GM12878 (cell line): ENCODE measurements at regions not wholly inside any gene's neighbourhood (a gene's known extent, or its start where the extent isn't known, plus 50 kb on each side); places are given as distances from the start of the nearest gene placed in this dataset.

Experiments used
- ATAC-seq: fragments of 200-7000 bp; cut with Tn5 transposase; 3 replicates; pipeline ENCODE4 v1.9.1; 2020; ENCODE audit warnings: mild to moderate bottlenecking, moderate library complexity
- BruUV-seq: library from RNA; stranded (reverse); fragments of 400-500 nt; replicated peaks from 2 replicates; lab custom pipeline; 2021; lab: Mats Ljungman, UMichigan
- CTCF ChIA-PET: fragments of 300-600 bp; sonication (Branson Sonifier 250); formaldehyde crosslinking; extraction: SDS; loops from one replicate; lab custom pipeline; 2021; ENCODE audit warnings: inconsistent platforms; lab: Yijun Ruan, JAX
- POLR2A ChIA-PET: fragments of 350-600 bp; formaldehyde crosslinking; extraction: SDS; loops from one replicate; lab custom pipeline; 2021; ENCODE audit warnings: inconsistent platforms; lab: Charles Lee
- RAD21 ChIA-PET: fragments of 300-600 bp; sonication (Branson Sonifier 250); formaldehyde crosslinking; loops from one replicate; lab custom pipeline; 2023; ENCODE audit warnings: antibody characterized with exemption; ENCODE audit not compliant: unreplicated experiment; lab: Charles Lee
- SMC1A ChIA-PET: fragments of 300-600 bp; sonication (Branson Sonifier 250); formaldehyde crosslinking; loops from one replicate; lab custom pipeline; 2023; ENCODE audit not compliant: unreplicated experiment, uncharacterized antibody; lab: Charles Lee
- DNase-seq: peaks from one replicate; pipeline ENCODE4 v3.0.0-alpha.2; 2011; ENCODE audit warnings: low read depth, low spot score
- FAIRE-seq: peaks from 3 replicates; lab custom pipeline; 2011; peaks lifted over from hg19 to GRCh38; lab: Jason Lieb, UNC
- H2AFZ ChIP-seq: 2 replicates; pipeline ENCODE4 v1.6.0; 2011; ENCODE audit warnings: low read depth, low read length, control low read depth; ENCODE audit not compliant: control insufficient read depth
- H3K27ac ChIP-seq: 2 replicates; pipeline ENCODE4 v1.5.1; 2011; ENCODE audit warnings: control low read depth; ENCODE audit not compliant: control insufficient read depth, insufficient read depth
- H3K27me3 ChIP-seq, 2 experiments: replicated peaks in 1 of 2; 2 replicates each; pipeline versions ENCODE4 v1.6.0 to v1.6.1; 2011; ENCODE audit warnings: low read length in 1 of 2; ENCODE audit not compliant: control insufficient read depth in 2 of 2, insufficient read depth in 2 of 2
- H3K36me3 ChIP-seq, 2 experiments: 2 replicates each; pipeline ENCODE4 v1.5.1; 2011; ENCODE audit warnings: low read length in 1 of 2; ENCODE audit not compliant: control insufficient read depth in 2 of 2, insufficient read depth in 2 of 2
- H3K4me1 ChIP-seq: 2 replicates; pipeline ENCODE4 v1.6.1; 2011; ENCODE audit warnings: mild to moderate bottlenecking, low read length, moderate library complexity, mixed read lengths; ENCODE audit not compliant: control insufficient read depth, insufficient read depth
- H3K4me2 ChIP-seq: 2 replicates; pipeline ENCODE4 v1.6.0; 2011; ENCODE audit warnings: control low read depth; ENCODE audit not compliant: control insufficient read depth, insufficient read depth
- H3K4me3 ChIP-seq: fragments of 200-600 bp; sonication (generic); 2 replicates; pipeline ENCODE4 v1.5.1; 2016
- H3K79me2 ChIP-seq: 2 replicates; pipeline ENCODE4 v1.6.0; 2011; ENCODE audit warnings: low read length; ENCODE audit not compliant: control insufficient read depth, insufficient read depth
- H3K9ac ChIP-seq: 2 replicates; pipeline ENCODE4 v1.8.0; 2011; ENCODE audit warnings: low read length, control low read depth, mixed read lengths; ENCODE audit not compliant: control insufficient read depth, insufficient read depth
- H3K9me3 ChIP-seq: replicated peaks from 3 replicates; pipeline ENCODE4 v1.5.1; 2011; ENCODE audit warnings: mild to moderate bottlenecking, low read length; ENCODE audit not compliant: control insufficient read depth, insufficient read depth
- H4K20me1 ChIP-seq: 2 replicates; pipeline ENCODE4 v1.6.0; 2011; ENCODE audit not compliant: control insufficient read depth, insufficient read depth
- KAT2A ChIP-seq: conservative IDR thresholded peaks from 2 replicates; pipeline ENCODE4 v1.6.1; 2011; ENCODE audit warnings: low read depth, low read length; ENCODE audit not compliant: control insufficient read depth
- KDM1A ChIP-seq: fragments of 200-600 bp; sonication (generic); IDR thresholded peaks from 2 replicates; pipeline ENCODE4 v1.6.1; 2016; ENCODE audit warnings: borderline replicate concordance
- POU2F2 ChIP-seq: IDR thresholded peaks from 3 replicates; pipeline ENCODE4 v1.6.1; 2011; ENCODE audit warnings: low read depth, mild to moderate bottlenecking, low read length, borderline replicate concordance
- RAD21 ChIP-seq: IDR thresholded peaks from 2 replicates; pipeline ENCODE4 v1.6.1; 2011; ENCODE audit warnings: mild to moderate bottlenecking, low read depth, low read length, moderate library complexity; ENCODE audit not compliant: insufficient read depth
- SMAD5 ChIP-seq: IDR thresholded peaks from 2 replicates; pipeline ENCODE4 v1.6.1; 2016; ENCODE audit warnings: antibody characterized with exemption, low read depth
- SP1 ChIP-seq: IDR thresholded peaks from one replicate; pipeline ENCODE4 v1.6.1; 2011; ENCODE audit warnings: low read depth, low read length
- SREBF2 ChIP-seq: IDR thresholded peaks from 2 replicates; pipeline ENCODE4 v1.6.1; 2012; ENCODE audit warnings: mild to moderate bottlenecking, low read length
- SRF ChIP-seq, 2 experiments: IDR thresholded peaks; 2 replicates each; pipeline ENCODE4 v1.6.1; 2011; ENCODE audit warnings: low read depth in 2 of 2, low read length in 2 of 2, mild to moderate bottlenecking in 1 of 2, moderate library complexity in 1 of 2
- STAT3 ChIP-seq: IDR thresholded peaks from 2 replicates; pipeline ENCODE4 v1.6.1; 2011; ENCODE audit warnings: low read depth, low read length, improper control_type of control experiment
- TCF3 ChIP-seq: IDR thresholded peaks from 2 replicates; pipeline ENCODE4 v1.6.1; 2012; ENCODE audit warnings: low read depth, mild to moderate bottlenecking, low read length, borderline replicate concordance; ENCODE audit not compliant: insufficient read depth
- USF1 ChIP-seq: IDR thresholded peaks from 2 replicates; pipeline ENCODE4 v1.6.1; 2011; ENCODE audit warnings: borderline replicate concordance, low read depth, mild to moderate bottlenecking, moderate library complexity, mixed read lengths, low read length; ENCODE audit not compliant: insufficient read depth; ENCODE audit errors: extremely low read length
- WRNIP1 ChIP-seq: IDR thresholded peaks from 2 replicates; pipeline ENCODE4 v1.6.1; 2011; ENCODE audit warnings: low read depth, low read length, improper control_type of control experiment, borderline replicate concordance
- ZNF207 ChIP-seq: fragments of 450-650 bp; IDR thresholded peaks from 2 replicates; pipeline ENCODE4 v1.6.1; 2014; ENCODE audit warnings: antibody characterized with exemption, mild to moderate bottlenecking, borderline replicate concordance
- WGBS: methylation state at CpG from one replicate; pipeline ENCODE4 v1.1.6; 2016; ENCODE audit warnings: low lambda C conversion rate; ENCODE audit not compliant: insufficient replicate concordance, insufficient coverage; ENCODE audit errors: missing lambda C conversion rate; 5-methylcytosine and 5-hydroxymethylcytosine counted together
- in situ Hi-C: fragments of 300-500 bp; cut with MboI; formaldehyde crosslinking; loops from 9 replicates; pipeline ENCODE4 v1.14.3; 2018; ENCODE audit warnings: mixed read lengths
- intact Hi-C: fragments of 100-400 bp; cut with micrococcal nuclease; formaldehyde crosslinking; loops from one replicate; pipeline ENCODE4 v1.14.2; 2022; ENCODE audit not compliant: unreplicated experiment
- TF ChIP-seq, protein P1 (sequence below): fragments of 450-650 bp; IDR thresholded peaks from 2 replicates; pipeline ENCODE4 v1.6.1; 2017; ENCODE audit warnings: low read depth, mild to moderate bottlenecking, moderate library complexity
- TF ChIP-seq, protein P2 (sequence below): fragments of 450-650 bp; IDR thresholded peaks from 2 replicates; pipeline ENCODE4 v1.6.1; 2018; ENCODE audit warnings: borderline replicate concordance, mild to moderate bottlenecking; ENCODE audit not compliant: partially characterized antibody
- TF ChIP-seq, protein P3 (sequence below): fragments of 450-650 bp; IDR thresholded peaks from 2 replicates; pipeline ENCODE4 v1.6.1; 2017; ENCODE audit warnings: mild to moderate bottlenecking, moderate library complexity

GRCh38 chr7:153385502-153385901, 626.0 kb downstream of the ACTR3B start:
- no peak overlapping the region for H2AFZ ChIP-seq
- no peaks in the 10 kb centered on the region for H4K20me1 ChIP-seq
- BruUV-seq, result no TSS peak
- intact Hi-C loops (loop anchor here (10.0 kb wide), 1 partner anchor 1359 kb away; no protein-coding TSS in a partner anchor), in situ Hi-C loops (no loop called here)
- ChIA-PET POLR2A (no interaction called here), SMC1A (no interaction called here), CTCF (no interaction called here), RAD21 (no interaction called here)
- no peaks in the 10 kb centered on the region for H3K9me3 ChIP-seq
- FAIRE-seq (no peak), DNase-seq (no peak), ATAC-seq (no peak)
- no peaks in the 10 kb centered on the region for H3K4me1 ChIP-seq
- H3K27me3 ChIP-seq, result no peaks in the 10 kb centered on the region
- WGBS, result 0% methylated on average over 2 of the region's 2 CpGs
- H3K4me3 ChIP-seq, result no peak overlapping the region
- no peak overlapping the region for H3K27ac ChIP-seq
- no peaks in the 10 kb centered on the region for H3K36me3 ChIP-seq
- H3K4me2 ChIP-seq, result no peak overlapping the region
- H3K79me2 ChIP-seq, result no peaks in the 10 kb centered on the region
- H3K9ac ChIP-seq, result no peak overlapping the region
- TF ChIP-seq POU2F2 (no peak), STAT3 (no peak), SMAD5 (no peak), TCF3 (no peak), KAT2A (no peak), WRNIP1 (no peak), KDM1A (no peak), USF1 (no peak), ZNF207 (no peak), SRF (IDR thresholded peaks at IDR 0.05; ENCODE audit: low read depth in 2 of 2, low read length in 2 of 2) (no peak), SP1 (no peak), RAD21 (no peak), SREBF2 (no peak)
- TF ChIP-seq, protein P1, sequence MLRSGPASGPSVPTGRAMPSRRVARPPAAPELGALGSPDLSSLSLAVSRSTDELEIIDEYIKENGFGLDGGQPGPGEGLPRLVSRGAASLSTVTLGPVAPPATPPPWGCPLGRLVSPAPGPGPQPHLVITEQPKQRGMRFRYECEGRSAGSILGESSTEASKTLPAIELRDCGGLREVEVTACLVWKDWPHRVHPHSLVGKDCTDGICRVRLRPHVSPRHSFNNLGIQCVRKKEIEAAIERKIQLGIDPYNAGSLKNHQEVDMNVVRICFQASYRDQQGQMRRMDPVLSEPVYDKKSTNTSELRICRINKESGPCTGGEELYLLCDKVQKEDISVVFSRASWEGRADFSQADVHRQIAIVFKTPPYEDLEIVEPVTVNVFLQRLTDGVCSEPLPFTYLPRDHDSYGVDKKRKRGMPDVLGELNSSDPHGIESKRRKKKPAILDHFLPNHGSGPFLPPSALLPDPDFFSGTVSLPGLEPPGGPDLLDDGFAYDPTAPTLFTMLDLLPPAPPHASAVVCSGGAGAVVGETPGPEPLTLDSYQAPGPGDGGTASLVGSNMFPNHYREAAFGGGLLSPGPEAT, result no peak
- TF ChIP-seq, protein P2, sequence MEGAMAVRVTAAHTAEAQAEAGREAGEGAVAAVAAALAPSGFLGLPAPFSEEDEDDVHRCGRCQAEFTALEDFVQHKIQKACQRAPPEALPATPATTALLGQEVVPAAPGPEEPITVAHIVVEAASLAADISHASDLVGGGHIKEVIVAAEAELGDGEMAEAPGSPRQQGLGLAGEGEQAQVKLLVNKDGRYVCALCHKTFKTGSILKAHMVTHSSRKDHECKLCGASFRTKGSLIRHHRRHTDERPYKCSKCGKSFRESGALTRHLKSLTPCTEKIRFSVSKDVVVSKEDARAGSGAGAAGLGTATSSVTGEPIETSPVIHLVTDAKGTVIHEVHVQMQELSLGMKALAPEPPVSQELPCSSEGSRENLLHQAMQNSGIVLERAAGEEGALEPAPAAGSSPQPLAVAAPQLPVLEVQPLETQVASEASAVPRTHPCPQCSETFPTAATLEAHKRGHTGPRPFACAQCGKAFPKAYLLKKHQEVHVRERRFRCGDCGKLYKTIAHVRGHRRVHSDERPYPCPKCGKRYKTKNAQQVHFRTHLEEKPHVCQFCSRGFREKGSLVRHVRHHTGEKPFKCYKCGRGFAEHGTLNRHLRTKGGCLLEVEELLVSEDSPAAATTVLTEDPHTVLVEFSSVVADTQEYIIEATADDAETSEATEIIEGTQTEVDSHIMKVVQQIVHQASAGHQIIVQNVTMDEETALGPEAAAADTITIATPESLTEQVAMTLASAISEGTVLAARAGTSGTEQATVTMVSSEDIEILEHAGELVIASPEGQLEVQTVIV, result no peak
- TF ChIP-seq, protein P3, sequence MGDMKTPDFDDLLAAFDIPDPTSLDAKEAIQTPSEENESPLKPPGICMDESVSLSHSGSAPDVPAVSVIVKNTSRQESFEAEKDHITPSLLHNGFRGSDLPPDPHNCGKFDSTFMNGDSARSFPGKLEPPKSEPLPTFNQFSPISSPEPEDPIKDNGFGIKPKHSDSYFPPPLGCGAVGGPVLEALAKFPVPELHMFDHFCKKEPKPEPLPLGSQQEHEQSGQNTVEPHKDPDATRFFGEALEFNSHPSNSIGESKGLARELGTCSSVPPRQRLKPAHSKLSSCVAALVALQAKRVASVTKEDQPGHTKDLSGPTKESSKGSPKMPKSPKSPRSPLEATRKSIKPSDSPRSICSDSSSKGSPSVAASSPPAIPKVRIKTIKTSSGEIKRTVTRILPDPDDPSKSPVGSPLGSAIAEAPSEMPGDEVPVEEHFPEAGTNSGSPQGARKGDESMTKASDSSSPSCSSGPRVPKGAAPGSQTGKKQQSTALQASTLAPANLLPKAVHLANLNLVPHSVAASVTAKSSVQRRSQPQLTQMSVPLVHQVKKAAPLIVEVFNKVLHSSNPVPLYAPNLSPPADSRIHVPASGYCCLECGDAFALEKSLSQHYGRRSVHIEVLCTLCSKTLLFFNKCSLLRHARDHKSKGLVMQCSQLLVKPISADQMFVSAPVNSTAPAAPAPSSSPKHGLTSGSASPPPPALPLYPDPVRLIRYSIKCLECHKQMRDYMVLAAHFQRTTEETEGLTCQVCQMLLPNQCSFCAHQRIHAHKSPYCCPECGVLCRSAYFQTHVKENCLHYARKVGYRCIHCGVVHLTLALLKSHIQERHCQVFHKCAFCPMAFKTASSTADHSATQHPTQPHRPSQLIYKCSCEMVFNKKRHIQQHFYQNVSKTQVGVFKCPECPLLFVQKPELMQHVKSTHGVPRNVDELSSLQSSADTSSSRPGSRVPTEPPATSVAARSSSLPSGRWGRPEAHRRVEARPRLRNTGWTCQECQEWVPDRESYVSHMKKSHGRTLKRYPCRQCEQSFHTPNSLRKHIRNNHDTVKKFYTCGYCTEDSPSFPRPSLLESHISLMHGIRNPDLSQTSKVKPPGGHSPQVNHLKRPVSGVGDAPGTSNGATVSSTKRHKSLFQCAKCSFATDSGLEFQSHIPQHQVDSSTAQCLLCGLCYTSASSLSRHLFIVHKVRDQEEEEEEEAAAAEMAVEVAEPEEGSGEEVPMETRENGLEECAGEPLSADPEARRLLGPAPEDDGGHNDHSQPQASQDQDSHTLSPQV, result no peak
